K562 (cell line): ENCODE measurements at regions not wholly inside any gene's neighbourhood (a gene's known extent, or its start where the extent isn't known, plus 50 kb on each side); places are given as distances from the start of the nearest gene placed in this dataset.

Experiments
- BHLHE40 ChIP-seq: IDR thresholded peaks from 2 replicates; pipeline ENCODE4 v1.6.1; 2011; ENCODE audit warnings: low read length, improper control_type of control experiment
- CTCF ChIP-seq, 3 experiments: IDR thresholded peaks in 2 of 3; conservative IDR thresholded peaks in 1 of 3; 2 replicates each; pipeline ENCODE4 v1.5.1; 2011 to 2012; ENCODE audit warnings: low read length in 3 of 3, mild to moderate bottlenecking in 3 of 3, control low read depth in 2 of 3, improper control_type of control experiment in 1 of 3, inconsistent platforms in 1 of 3, low read depth in 1 of 3, mixed read lengths in 1 of 3, moderate library complexity in 1 of 3; ENCODE audit not compliant: insufficient read depth in 2 of 3
- ILK ChIP-seq: fragments of 450-650 bp; IDR thresholded peaks from 2 replicates; pipeline ENCODE4 v1.6.1; 2016; ENCODE audit warnings: missing genetic modification characterization, low read depth, mild to moderate bottlenecking, missing compliant biosample characterization, moderate library complexity, borderline replicate concordance
- POLR2A ChIP-seq: fragments of 450-650 bp; conservative IDR thresholded peaks from 2 replicates; pipeline ENCODE4 v1.6.1; 2016
- STAT6 ChIP-seq: sonication (generic); formaldehyde crosslinking; IDR thresholded peaks from 2 replicates; pipeline ENCODE4 v1.8.1; 2023; ENCODE audit warnings: mild to moderate bottlenecking, missing genetic modification reagents
- TRIM25 ChIP-seq: fragments of 450-650 bp; IDR thresholded peaks from 2 replicates; pipeline ENCODE4 v1.7.0; 2016; ENCODE audit warnings: borderline replicate concordance
- ZNF347 ChIP-seq: fragments of 450-650 bp; formaldehyde crosslinking; IDR thresholded peaks from 2 replicates; pipeline ENCODE4 v1.4.0; 2020; ENCODE audit warnings: low read depth, mild to moderate bottlenecking, moderate library complexity
- ZNF407 ChIP-seq: fragments of 450-650 bp; IDR thresholded peaks from 2 replicates; pipeline ENCODE4 v1.6.1; 2016; ENCODE audit warnings: low read depth
- ZNF57 ChIP-seq: fragments of 450-650 bp; formaldehyde crosslinking; IDR thresholded peaks from 2 replicates; pipeline ENCODE4 v1.4.0; 2020; ENCODE audit warnings: mild to moderate bottlenecking, moderate library complexity
- ZNF609 ChIP-seq: sonication (generic); formaldehyde crosslinking; IDR thresholded peaks from 2 replicates; pipeline ENCODE4 v1.8.1; 2023; ENCODE audit warnings: missing genetic modification reagents, mild to moderate bottlenecking, borderline replicate concordance

- TF ChIP-seq BHLHE40 (no peak), POLR2A (no peak), ZNF407 (no peak), ILK (tag) (no peak), ZNF609 (CRISPR knock-in tag) (no peak), TRIM25 (no peak), CTCF (IDR thresholded peaks at IDR 0.05 in 2 of 3, conservative IDR thresholded peaks at IDR 0.05 in 1 of 3; ENCODE audit: insufficient read depth in 2 of 3, low read depth in 1 of 3, low read length in 3 of 3) (no peak), ZNF347 (CRISPR knock-in tag) (no peak), ZNF57 (CRISPR knock-in tag) (no peak), STAT6 (no peak)
These were observed 65.1 kb upstream of the FGF3 start for GRCh38 chr11:69884286-69884685.
